GM12872 (cell line): ENCODE measurements at regions not wholly inside any gene's neighbourhood (a gene's known extent, or its start where the extent isn't known, plus 50 kb on each side); places are given as distances from the start of the nearest gene placed in this dataset.

Experiments used
- CTCF ChIP-seq: IDR thresholded peaks from 3 replicates; pipeline ENCODE4 v1.5.1; 2011; ENCODE audit warnings: low read depth, mild to moderate bottlenecking, low read length, moderate library complexity; ENCODE audit not compliant: insufficient read depth

GRCh38 chr3:99549957-99550603 lies 88.3 kb upstream of the COL8A1 start:
- no peak for TF ChIP-seq CTCF

GRCh38 chr3:99549220-99549619 lies 89.2 kb upstream of the COL8A1 start:
- TF ChIP-seq CTCF, result no peak

GRCh38 chr3:99548674-99549073 lies 89.7 kb upstream of the COL8A1 start:
- TF ChIP-seq CTCF, result no peak

GRCh38 chr3:99545941-99546580 lies 92.3 kb upstream of the COL8A1 start:
- no peak for TF ChIP-seq CTCF

- no peak for TF ChIP-seq CTCF
Observed at GRCh38 chr3:99544786-99545281, 93.6 kb upstream of the COL8A1 start.

- TF ChIP-seq CTCF, result no peak
Observed at GRCh38 chr3:99543796-99544195, 94.6 kb upstream of the COL8A1 start.

GRCh38 chr3:99542767-99543518 lies 95.5 kb upstream of the COL8A1 start:
- TF ChIP-seq CTCF, result no peak
